ENCODE measurements at regions not wholly inside any gene's neighbourhood (a gene's known extent, or its start where the extent isn't known, plus 50 kb on each side); places are given as distances from the start of the nearest gene placed in this dataset.

DNA sequence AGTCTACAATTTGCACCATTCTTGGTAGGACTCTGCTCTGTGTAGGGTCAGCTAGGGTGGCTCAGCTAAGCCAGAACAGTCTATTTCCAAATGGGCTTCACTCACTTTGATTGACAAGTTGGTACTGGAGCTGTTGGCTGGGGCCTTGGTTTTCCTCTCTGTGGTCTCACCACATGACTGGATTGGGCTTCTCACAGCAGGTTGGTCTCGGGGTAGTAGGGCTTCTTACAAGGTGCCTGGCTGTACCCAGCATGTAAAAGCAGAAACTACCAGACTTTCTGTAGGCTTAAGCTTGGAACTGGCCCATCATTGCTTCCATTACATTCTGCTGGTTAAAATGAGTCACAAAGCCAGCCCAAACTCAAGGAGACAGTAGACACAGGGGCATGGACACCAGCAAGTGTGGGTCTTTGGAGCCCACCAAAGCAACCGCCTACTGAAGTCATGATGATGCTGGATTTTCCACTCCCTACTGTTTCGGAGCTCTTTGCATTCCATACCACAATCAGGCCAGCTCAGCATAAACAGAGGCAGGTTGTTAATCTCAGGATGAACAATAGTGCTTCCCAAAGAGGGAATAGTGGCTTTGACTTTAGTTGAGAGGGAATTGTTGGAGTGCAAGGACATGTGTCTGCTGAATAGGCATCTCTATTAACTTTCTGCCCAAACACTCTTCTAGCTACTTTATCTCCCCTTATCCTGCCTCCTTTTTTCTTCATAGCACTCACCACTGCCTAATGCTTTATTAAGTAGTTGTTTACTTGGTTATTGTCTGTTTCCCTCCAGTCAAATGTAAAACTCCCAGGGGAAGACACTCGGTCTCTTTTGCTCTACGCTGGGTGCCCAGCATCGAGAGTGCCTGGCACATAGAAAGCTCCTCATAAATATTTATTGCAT, 78.0 kb upstream of the RARB start:
- intact Hi-C loops (cut with DNase I, micrococcal nuclease) = no loop called here
- DNase-seq = no peak
- Histone ChIP-seq H3K9me3 (no peaks in the 10 kb centered on the region), H3K36me3 (ENCODE audit: low read depth) (no peaks in the 10 kb centered on the region), H3K4me3 (no peak overlapping the region), H3K4me1 (ENCODE audit: low read depth) (no peaks in the 10 kb centered on the region)
- TF ChIP-seq, protein P1, sequence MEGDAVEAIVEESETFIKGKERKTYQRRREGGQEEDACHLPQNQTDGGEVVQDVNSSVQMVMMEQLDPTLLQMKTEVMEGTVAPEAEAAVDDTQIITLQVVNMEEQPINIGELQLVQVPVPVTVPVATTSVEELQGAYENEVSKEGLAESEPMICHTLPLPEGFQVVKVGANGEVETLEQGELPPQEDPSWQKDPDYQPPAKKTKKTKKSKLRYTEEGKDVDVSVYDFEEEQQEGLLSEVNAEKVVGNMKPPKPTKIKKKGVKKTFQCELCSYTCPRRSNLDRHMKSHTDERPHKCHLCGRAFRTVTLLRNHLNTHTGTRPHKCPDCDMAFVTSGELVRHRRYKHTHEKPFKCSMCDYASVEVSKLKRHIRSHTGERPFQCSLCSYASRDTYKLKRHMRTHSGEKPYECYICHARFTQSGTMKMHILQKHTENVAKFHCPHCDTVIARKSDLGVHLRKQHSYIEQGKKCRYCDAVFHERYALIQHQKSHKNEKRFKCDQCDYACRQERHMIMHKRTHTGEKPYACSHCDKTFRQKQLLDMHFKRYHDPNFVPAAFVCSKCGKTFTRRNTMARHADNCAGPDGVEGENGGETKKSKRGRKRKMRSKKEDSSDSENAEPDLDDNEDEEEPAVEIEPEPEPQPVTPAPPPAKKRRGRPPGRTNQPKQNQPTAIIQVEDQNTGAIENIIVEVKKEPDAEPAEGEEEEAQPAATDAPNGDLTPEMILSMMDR (IDR thresholded peaks at IDR 0.05) = no peak
- no peak for ATAC-seq

DNA sequence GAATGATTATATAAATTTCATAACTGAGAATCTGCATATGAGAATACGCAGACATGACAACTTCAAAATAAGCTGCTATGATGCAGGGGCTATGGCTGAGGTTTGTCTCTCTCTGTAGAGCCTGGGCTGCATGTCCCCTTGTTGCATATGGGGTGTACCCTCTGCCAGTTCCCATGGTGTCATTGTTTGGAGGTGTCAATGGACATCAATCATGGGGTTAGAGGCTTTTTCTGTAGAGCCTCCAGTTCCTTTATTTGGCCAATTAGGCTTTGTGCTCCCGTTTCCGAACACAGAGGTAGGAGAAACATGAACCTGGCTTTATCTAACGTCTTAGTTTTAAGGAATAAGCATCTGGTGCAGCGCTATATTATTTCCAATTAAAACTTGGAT, 77.3 kb upstream of the RARB start:
- intact Hi-C loops (cut with DNase I, micrococcal nuclease) = no loop called here
- ATAC-seq = no peak

DNA sequence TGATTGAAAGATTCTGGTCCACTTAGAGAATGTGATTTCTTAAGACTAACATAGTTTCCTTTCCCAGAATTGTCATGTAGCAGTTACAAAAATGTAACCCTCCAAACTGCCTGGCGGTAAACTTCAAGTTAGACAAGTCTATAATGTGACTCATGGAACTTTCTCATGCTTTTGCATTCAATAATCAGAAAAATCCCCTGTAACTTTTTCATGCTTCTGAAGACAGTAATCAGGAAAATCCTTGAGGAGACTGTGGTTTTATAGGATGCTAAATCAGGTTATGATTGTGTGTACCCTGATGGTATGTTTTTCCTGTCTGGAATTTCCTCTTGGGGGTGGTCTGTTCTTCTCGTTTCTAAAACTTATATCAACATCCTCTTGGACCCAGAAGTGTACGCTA, 74.0 kb upstream of the RARB start:
- no peak for DNase-seq
- peaks cover 3% of the 10 kb centered on the region for H3K9me3 ChIP-seq
- no peak overlapping the region for H3K4me3 ChIP-seq
- H3K4me1 ChIP-seq (ENCODE audit: low read depth) = no peaks in the 10 kb centered on the region
- TF ChIP-seq, protein P1 (IDR thresholded peaks at IDR 0.05) = no peak
- intact Hi-C loops (cut with DNase I, micrococcal nuclease) = no loop called here
- no peaks in the 10 kb centered on the region for H3K36me3 ChIP-seq (ENCODE audit: low read depth)
- ATAC-seq = no peak

More for the DNA sequence above, 77.3 kb upstream of the RARB start:
- DNase-seq = no peak
- Histone ChIP-seq H3K4me3 (no peak overlapping the region), H3K4me1 (ENCODE audit: low read depth) (no peaks in the 10 kb centered on the region), H3K9me3 (no peaks in the 10 kb centered on the region), H3K36me3 (ENCODE audit: low read depth) (no peaks in the 10 kb centered on the region)
- TF ChIP-seq, protein P1 (IDR thresholded peaks at IDR 0.05) = no peak

DNA sequence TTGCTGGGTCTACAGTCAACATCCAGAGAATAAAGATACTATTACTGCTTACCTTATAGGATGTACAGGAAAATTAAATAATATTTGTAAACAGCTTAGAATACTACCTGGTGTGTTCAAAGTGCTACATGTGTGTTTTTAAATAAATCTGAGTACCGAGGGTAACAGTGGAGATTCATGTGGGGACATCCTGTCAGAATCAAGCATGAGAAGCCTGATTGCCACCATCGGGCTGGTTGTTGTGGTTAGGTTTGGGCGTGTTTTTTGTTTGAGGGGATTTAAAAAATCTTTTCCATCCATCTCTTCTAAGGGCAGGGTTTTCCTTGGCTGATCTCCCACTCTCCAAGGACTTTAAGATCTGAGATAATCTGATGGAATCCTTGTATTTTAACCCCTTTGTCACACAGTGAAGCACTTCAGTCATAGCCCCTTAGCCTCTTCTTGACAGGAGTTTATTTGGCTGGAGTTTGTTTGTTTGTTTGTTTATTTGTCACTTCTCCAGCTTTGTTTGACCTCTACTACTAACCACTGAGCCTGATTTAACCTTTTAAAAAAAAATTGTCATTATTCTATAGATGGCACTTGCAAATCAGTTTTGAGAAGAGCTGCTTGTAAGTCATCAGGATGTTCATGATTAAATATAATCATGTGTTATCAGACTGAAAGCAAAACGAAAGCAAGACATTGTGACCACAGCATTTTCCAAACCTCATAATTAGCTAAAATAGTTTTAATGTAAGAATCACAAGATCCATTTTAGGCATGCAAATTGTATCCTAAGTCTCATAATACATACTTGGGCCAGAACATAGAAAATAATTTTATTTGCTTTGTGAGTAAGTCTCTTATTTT, 72.8 kb upstream of the RARB start:
- H3K36me3 ChIP-seq (ENCODE audit: low read depth) = no peaks in the 10 kb centered on the region
- ATAC-seq (no peak), DNase-seq (no peak)
- no peaks in the 10 kb centered on the region for H3K4me1 ChIP-seq (ENCODE audit: low read depth)
- H3K4me3 ChIP-seq = no peak overlapping the region
- TF ChIP-seq, protein P1 (IDR thresholded peaks at IDR 0.05) = no peak
- H3K9me3 ChIP-seq = peaks cover 3% of the 10 kb centered on the region
- intact Hi-C loops (cut with DNase I, micrococcal nuclease) = no loop called here

DNA sequence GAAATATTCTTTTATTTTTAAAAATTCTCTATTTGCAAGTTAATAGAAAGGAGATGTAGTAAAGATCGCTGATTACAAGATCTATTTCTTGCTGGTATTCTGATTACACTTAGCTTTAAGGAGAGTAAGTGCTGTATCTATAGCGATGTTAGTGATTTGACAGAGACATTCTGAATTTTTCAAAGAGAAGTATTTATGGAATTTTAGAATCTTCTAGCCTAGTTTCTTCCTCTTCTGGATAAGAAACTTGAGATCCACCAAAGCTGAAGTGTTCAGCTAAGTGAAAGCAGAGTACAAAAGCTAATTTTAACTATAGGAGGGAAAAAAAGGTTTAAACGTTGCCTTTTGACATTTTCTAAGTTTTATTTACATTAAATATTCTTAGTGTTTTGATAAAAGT, 72.1 kb upstream of the RARB start:
- peaks cover 3% of the 10 kb centered on the region for H3K9me3 ChIP-seq
- TF ChIP-seq, protein P1 (IDR thresholded peaks at IDR 0.05) = no peak
- ATAC-seq = no peak
- intact Hi-C loops (cut with DNase I, micrococcal nuclease) = no loop called here
- no peaks in the 10 kb centered on the region for H3K36me3 ChIP-seq (ENCODE audit: low read depth)
- no peak for DNase-seq
- H3K4me3 ChIP-seq = no peak overlapping the region
- no peaks in the 10 kb centered on the region for H3K4me1 ChIP-seq (ENCODE audit: low read depth)

Data from mucosa of descending colon (tissue), 3 donors.